Choroid plexus epithelial cell (primary cell): ENCODE measurements at regions not wholly inside any gene's neighbourhood (a gene's known extent, or its start where the extent isn't known, plus 50 kb on each side); places are given as distances from the start of the nearest gene placed in this dataset.
A peak's percentile ranks its signal among the peaks of the same experiment; 100 is the strongest.
"Not testable (repeated sequence)": the region's sequence is repeated elsewhere in the genome, so short reads cannot be mapped to it uniquely, and the experiment has no call there.

Experiments used
- DNase-seq: peaks from one replicate; pipeline ENCODE4 v3.0.0-alpha.2; 2010; ENCODE audit warnings: low read depth
- H3K4me3 ChIP-seq: 2 replicates; pipeline ENCODE4 v1.5.1; 2011; ENCODE audit warnings: low read depth, mild to moderate bottlenecking, control low read depth, low read length, moderate library complexity
- CTCF ChIP-seq: conservative IDR thresholded peaks from 2 replicates; pipeline ENCODE4 v1.5.1; 2011; ENCODE audit warnings: low read depth, mild to moderate bottlenecking, control low read depth, inconsistent platforms, low read length, moderate library complexity

DNA sequence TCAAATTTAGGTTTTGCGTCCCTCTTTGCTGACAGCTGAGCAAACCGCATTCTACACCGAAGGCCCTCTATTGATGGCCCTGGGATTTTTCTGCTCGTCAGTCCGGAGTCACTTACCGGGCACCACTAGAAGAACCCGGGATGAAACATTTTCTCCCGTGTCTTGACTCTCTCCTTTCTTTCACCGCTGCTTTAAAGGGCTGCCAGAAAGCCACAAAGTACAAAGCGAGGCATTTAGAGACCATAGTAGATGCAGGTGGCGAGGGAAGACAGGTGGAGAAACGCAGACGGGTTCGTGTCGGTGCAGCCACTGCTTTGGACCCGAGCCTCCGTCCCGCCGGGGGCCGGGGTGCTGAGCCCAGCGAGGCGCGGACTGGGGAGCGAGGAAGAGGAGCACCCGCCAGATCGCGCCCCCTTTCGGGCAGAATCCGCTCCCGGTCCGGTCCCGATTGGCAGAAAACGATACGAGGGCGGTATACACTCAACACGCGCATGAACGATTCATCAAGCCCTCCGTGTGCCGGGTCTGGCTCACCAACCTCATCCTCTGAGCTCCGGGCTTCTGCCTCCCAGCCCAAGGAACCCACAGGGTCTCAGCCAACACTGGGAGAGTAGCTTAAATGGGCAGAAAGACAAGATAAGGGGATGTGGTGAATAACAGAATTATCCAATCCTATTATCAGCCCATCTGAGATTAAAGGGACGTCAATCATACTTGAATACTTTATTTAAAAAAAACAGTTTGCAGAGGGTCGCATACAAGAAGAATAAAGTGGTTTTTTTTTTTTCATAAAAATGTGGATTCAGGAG, 84.9 kb downstream of the TRIM27 start:
- H3K4me3 ChIP-seq = peak overlapping the region; percentile 80
- DNase-seq = peak; percentile 82
- peak; percentile 83 for TF ChIP-seq CTCF

DNA sequence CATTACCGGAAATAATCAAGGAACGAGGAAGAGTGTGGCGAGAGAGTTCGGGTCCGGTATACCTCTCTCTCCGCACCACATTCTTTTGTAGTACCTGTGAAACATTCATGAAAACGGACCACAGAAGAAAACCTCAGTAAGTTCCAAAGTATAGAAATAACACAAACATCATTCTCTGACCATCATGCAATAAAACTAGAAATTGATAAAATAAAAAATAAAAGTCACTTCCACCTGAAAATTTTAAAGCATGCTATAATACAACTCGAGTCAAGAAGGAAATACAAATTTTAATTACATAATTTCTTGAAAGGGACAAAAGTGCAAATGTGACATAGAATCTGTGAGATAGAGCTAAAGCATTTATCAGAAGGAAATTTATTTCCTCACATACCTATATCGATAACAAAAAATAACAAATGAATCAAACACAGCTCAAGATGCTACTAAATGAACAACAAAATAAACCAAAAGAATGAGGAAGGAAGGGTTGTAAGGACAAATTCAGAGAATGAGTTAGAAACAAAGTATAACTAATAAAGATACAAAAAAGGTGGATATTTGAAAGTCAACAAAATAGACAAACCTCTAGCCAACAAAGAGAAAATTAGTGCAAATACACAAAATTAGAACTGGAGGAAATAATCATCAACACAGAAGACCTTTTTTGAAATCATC, 84.2 kb downstream of the TRIM27 start:
- no peak for DNase-seq
- H3K4me3 ChIP-seq = peak overlapping the region; percentile 80
- TF ChIP-seq CTCF = no peak

DNA sequence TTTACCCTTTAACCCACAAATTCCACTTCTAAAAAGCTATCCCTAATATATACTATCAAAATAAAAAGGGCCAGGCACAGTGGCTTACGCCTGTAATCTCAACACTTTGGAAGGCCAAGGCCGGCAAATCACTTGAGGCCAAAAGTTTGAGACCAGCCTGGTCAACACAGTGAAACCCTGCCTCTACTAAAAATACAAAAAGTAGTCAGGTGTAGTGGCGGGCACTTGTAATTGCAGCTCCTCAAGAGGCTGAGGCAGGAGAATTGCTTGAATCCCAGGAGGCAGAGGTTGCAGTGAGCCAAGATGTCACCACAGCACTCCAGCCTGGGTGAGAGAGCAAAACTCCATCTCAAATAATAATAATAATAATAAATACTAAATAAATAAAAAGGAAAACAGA, 82.5 kb downstream of the TRIM27 start:
- no peak for TF ChIP-seq CTCF
- H3K4me3 ChIP-seq = no peak overlapping the region
- no peak for DNase-seq

- H3K4me3 ChIP-seq, DNase-seq: not testable (repeated sequence)
Observed at GRCh38 chr6:28848756-28849155, 75.0 kb downstream of the TRIM27 start.
